WTC11 (cell line): ENCODE measurements at regions not wholly inside any gene's neighbourhood (a gene's known extent, or its start where the extent isn't known, plus 50 kb on each side); places are given as distances from the start of the nearest gene placed in this dataset.

Source experiments
- ATAC-seq: fragments of 200-7000 bp; cut with Tn5 transposase; 2 replicates; pipeline ENCODE4 v1.10.0; 2021; ENCODE audit warnings: mild to moderate bottlenecking, moderate library complexity
- CTCF ChIA-PET: fragments of 300-600 bp; sonication (Branson Sonifier 250); formaldehyde crosslinking; loops from one replicate; lab custom pipeline; 2021; ENCODE audit warnings: antibody characterized with exemption; lab: Charles Lee
- POLR2A ChIA-PET: fragments of 350-600 bp; sonication (Branson Sonifier 250); formaldehyde crosslinking; loops from one replicate; lab custom pipeline; 2021; ENCODE audit warnings: antibody characterized with exemption; lab: Charles Lee
- DNase-seq: peaks from one replicate; pipeline ENCODE4 v3.0.0; 2021; ENCODE audit warnings: low spot score
- H3K27ac Mint-ChIP-seq: 2 replicates; pipeline ENCODE4 v1.8.0; 2021; ENCODE audit warnings: mixed read lengths
- H3K27me3 Mint-ChIP-seq: 2 replicates; pipeline ENCODE4 v1.8.0; 2021; ENCODE audit warnings: low read depth, mild to moderate bottlenecking, moderate library complexity, mixed read lengths
- H3K36me3 Mint-ChIP-seq: 2 replicates; pipeline ENCODE4 v1.8.0; 2021; ENCODE audit warnings: mixed read lengths
- H3K4me1 Mint-ChIP-seq: 2 replicates; pipeline ENCODE4 v1.8.0; 2022; ENCODE audit warnings: mixed read lengths
- H3K4me3 Mint-ChIP-seq: 2 replicates; pipeline ENCODE4 v1.8.0; 2021; ENCODE audit warnings: mild to moderate bottlenecking, moderate library complexity, mixed read lengths
- H3K9me3 Mint-ChIP-seq: 2 replicates; pipeline ENCODE4 v1.8.0; 2021; ENCODE audit warnings: mixed read lengths
- AR ChIP-seq: fragments of 250-450 bp; sonication (Bioruptor Pico); IDR thresholded peaks from 2 replicates; pipeline ENCODE4 v1.9.0; 2021; ENCODE audit warnings: mild to moderate bottlenecking
- E2F5 ChIP-seq: sonication (generic); formaldehyde crosslinking; IDR thresholded peaks from 2 replicates; pipeline ENCODE4 v1.8.1; 2022; ENCODE audit warnings: mild to moderate bottlenecking, moderate library complexity, missing genetic modification reagents
- EMX1 ChIP-seq: fragments of 250-450 bp; sonication (Bioruptor Pico); IDR thresholded peaks from 2 replicates; pipeline ENCODE4 v1.8.0; 2021; ENCODE audit warnings: mild to moderate bottlenecking
- FOXP1 ChIP-seq: sonication (generic); formaldehyde crosslinking; IDR thresholded peaks from 2 replicates; pipeline ENCODE4 v1.8.0; 2022; ENCODE audit warnings: missing genetic modification reagents, mild to moderate bottlenecking, moderate library complexity, borderline replicate concordance
- IRF2 ChIP-seq: sonication (generic); formaldehyde crosslinking; IDR thresholded peaks from 2 replicates; pipeline ENCODE4 v1.8.0; 2022; ENCODE audit warnings: low read depth, missing genetic modification reagents, borderline replicate concordance
- JUN ChIP-seq: sonication (generic); formaldehyde crosslinking; IDR thresholded peaks from 2 replicates; pipeline ENCODE4 v1.8.0; 2023; ENCODE audit warnings: mild to moderate bottlenecking, missing genetic modification reagents
- KAT7 ChIP-seq: sonication (generic); formaldehyde crosslinking; IDR thresholded peaks from 2 replicates; pipeline ENCODE4 v1.8.1; 2023; ENCODE audit warnings: missing genetic modification reagents, mild to moderate bottlenecking, borderline replicate concordance
- MYBL2 ChIP-seq: sonication (generic); formaldehyde crosslinking; IDR thresholded peaks from 2 replicates; pipeline ENCODE4 v1.8.1; 2023; ENCODE audit warnings: mild to moderate bottlenecking, moderate library complexity, missing genetic modification reagents
- NFATC4 ChIP-seq: fragments of 250-450 bp; sonication (Bioruptor Pico); IDR thresholded peaks from 2 replicates; pipeline ENCODE4 v1.9.0; 2021; ENCODE audit warnings: mild to moderate bottlenecking
- NR3C1 ChIP-seq: sonication (generic); formaldehyde crosslinking; conservative IDR thresholded peaks from 2 replicates; pipeline ENCODE4 v1.8.1; 2023; ENCODE audit warnings: low read depth, mild to moderate bottlenecking, missing genetic modification reagents
- RELA ChIP-seq: sonication (generic); formaldehyde crosslinking; IDR thresholded peaks from 2 replicates; pipeline ENCODE4 v1.8.1; 2022; ENCODE audit warnings: missing genetic modification reagents, mild to moderate bottlenecking, borderline replicate concordance
- RORB ChIP-seq: fragments of 250-450 bp; sonication (Bioruptor Pico); IDR thresholded peaks from 2 replicates; pipeline ENCODE4 v1.9.0; 2021; ENCODE audit warnings: mild to moderate bottlenecking
- TEAD4 ChIP-seq: sonication (generic); formaldehyde crosslinking; IDR thresholded peaks from 2 replicates; pipeline ENCODE4 v1.8.0; 2022; ENCODE audit warnings: mild to moderate bottlenecking, missing genetic modification reagents
- TP53 ChIP-seq: sonication (generic); formaldehyde crosslinking; IDR thresholded peaks from 2 replicates; pipeline ENCODE4 v1.8.1; 2023; ENCODE audit warnings: mild to moderate bottlenecking, missing genetic modification reagents
- ZBTB21 ChIP-seq: sonication (generic); formaldehyde crosslinking; IDR thresholded peaks from 2 replicates; pipeline ENCODE4 v1.8.1; 2023; ENCODE audit warnings: mild to moderate bottlenecking, missing genetic modification reagents, borderline replicate concordance
- ZNF121 ChIP-seq: sonication (generic); formaldehyde crosslinking; IDR thresholded peaks from 2 replicates; pipeline ENCODE4 v1.8.0; 2023; ENCODE audit warnings: missing genetic modification reagents
- ZNF263 ChIP-seq: sonication (generic); formaldehyde crosslinking; IDR thresholded peaks from 2 replicates; pipeline ENCODE4 v1.8.1; 2022; ENCODE audit warnings: low read depth, mild to moderate bottlenecking, moderate library complexity, missing genetic modification reagents
- ZNF416 ChIP-seq: fragments of 250-450 bp; sonication (Bioruptor Pico); IDR thresholded peaks from 2 replicates; pipeline ENCODE4 v1.9.0; 2021; ENCODE audit warnings: mild to moderate bottlenecking, inconsistent platforms
- ZNF532 ChIP-seq: fragments of 250-450 bp; sonication (Bioruptor Pico); IDR thresholded peaks from 2 replicates; pipeline ENCODE4 v1.9.0; 2021; ENCODE audit warnings: mild to moderate bottlenecking, borderline replicate concordance
- ZNF671 ChIP-seq: fragments of 250-450 bp; sonication (Bioruptor Pico); IDR thresholded peaks from 2 replicates; pipeline ENCODE4 v1.8.0; 2021; ENCODE audit warnings: mild to moderate bottlenecking
- TF ChIP-seq, protein P1 (sequence below): sonication (generic); formaldehyde crosslinking; IDR thresholded peaks from 2 replicates; pipeline ENCODE4 v1.8.0; 2022; ENCODE audit warnings: mild to moderate bottlenecking, missing genetic modification reagents
- TF ChIP-seq, protein P2 (sequence below): sonication (generic); formaldehyde crosslinking; IDR thresholded peaks from 2 replicates; pipeline ENCODE4 v1.8.0; 2023; ENCODE audit warnings: missing genetic modification reagents
- TF ChIP-seq, protein P3 (sequence below): sonication (generic); formaldehyde crosslinking; IDR thresholded peaks from 2 replicates; pipeline ENCODE4 v1.8.1; 2023; ENCODE audit warnings: mild to moderate bottlenecking, moderate library complexity, missing genetic modification reagents

DNA sequence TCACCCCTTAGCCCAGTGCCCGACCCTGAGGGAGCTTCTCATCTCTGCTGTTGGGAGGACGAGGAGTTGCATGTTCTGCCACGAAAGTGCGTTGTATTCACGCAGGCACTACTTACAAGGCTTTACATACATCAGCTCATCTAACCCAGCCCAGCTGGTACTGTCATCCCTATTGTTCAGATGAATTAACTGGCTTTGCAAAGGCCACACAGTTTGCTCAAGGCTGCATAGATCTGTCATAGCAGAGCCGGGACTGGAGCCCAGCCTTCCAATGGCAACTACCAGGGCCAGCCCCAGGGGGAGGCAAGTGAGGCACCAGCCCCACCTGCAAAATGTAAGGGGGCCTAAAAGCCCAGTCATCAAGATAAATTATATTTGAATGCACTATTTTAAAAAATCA is 257.6 kb downstream of the NFATC2 start:
- H3K27me3 Mint-ChIP-seq, result peaks cover 4% of the 10 kb centered on the region; the same call in 1 of the 2 replicates
- no peak overlapping the region for H3K4me3 Mint-ChIP-seq
- ChIA-PET CTCF (interaction anchor here (0.5 to 2.2 kb wide), 3 partner anchors 33 to 492 kb away, joined by 3 to 8 read pairs (median 4); no protein-coding TSS in a partner anchor), POLR2A (no interaction called here)
- TF ChIP-seq, protein P1, sequence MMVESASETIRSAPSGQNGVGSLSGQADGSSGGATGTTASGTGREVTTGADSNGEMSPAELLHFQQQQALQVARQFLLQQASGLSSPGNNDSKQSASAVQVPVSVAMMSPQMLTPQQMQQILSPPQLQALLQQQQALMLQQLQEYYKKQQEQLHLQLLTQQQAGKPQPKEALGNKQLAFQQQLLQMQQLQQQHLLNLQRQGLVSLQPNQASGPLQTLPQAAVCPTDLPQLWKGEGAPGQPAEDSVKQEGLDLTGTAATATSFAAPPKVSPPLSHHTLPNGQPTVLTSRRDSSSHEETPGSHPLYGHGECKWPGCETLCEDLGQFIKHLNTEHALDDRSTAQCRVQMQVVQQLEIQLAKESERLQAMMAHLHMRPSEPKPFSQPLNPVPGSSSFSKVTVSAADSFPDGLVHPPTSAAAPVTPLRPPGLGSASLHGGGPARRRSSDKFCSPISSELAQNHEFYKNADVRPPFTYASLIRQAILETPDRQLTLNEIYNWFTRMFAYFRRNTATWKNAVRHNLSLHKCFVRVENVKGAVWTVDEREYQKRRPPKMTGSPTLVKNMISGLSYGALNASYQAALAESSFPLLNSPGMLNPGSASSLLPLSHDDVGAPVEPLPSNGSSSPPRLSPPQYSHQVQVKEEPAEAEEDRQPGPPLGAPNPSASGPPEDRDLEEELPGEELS (CRISPR knock-in tag), result no peak
- TF ChIP-seq ZNF263 (CRISPR knock-in tag), result no peak
- no peak for TF ChIP-seq ZNF532 (CRISPR knock-in tag)
- H3K4me1 Mint-ChIP-seq, result peaks cover 15% of the 10 kb centered on the region
- H3K27ac Mint-ChIP-seq, result no peak overlapping the region
- DNase-seq (no peak), ATAC-seq (no peak)
- 0 out of 2 replicates have a peak, but pooled peaks cover 4% of the 10 kb centered on the region for H3K36me3 Mint-ChIP-seq
- H3K9me3 Mint-ChIP-seq, result peaks cover 34% of the 10 kb centered on the region

DNA sequence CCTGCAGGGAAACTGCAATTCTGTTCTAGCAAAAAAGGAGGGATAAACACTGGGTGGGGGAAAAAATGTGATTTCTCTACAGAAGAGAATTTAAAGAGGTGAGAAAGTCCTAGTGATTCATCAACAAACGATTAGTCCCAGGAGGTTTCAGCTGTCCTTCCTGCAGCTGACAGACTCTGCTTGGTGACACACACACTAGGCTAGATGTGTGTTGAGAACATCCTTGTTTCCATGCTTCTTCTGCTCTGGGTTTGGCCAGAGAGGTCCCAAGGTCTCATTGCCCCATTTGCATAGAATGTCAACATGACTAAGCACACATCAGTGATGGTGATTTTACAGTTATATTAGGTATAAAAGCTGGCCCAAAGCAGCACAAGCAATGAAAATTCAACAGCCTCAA is 258.3 kb downstream of the NFATC2 start:
- no peak overlapping the region for H3K27ac Mint-ChIP-seq
- H3K36me3 Mint-ChIP-seq, result 0 out of 2 replicates have a peak, but pooled peaks cover 4% of the 10 kb centered on the region
- TF ChIP-seq JUN (CRISPR knock-in tag) (no peak), TEAD4 (no peak), MYBL2 (CRISPR knock-in tag) (no peak), ZNF671 (CRISPR knock-in tag) (no peak), IRF2 (CRISPR knock-in tag) (no peak), E2F5 (CRISPR knock-in tag) (no peak), ZBTB21 (CRISPR knock-in tag) (no peak), FOXP1 (no peak), NR3C1 (CRISPR knock-in tag) (no peak), RORB (no peak), ZNF121 (CRISPR knock-in tag) (no peak), KAT7 (no peak), NFATC4 (CRISPR knock-in tag) (no peak), AR (no peak), EMX1 (no peak), ZNF416 (CRISPR knock-in tag) (no peak), RELA (CRISPR knock-in tag) (no peak), TP53 (CRISPR knock-in tag) (no peak)
- TF ChIP-seq, protein P2, sequence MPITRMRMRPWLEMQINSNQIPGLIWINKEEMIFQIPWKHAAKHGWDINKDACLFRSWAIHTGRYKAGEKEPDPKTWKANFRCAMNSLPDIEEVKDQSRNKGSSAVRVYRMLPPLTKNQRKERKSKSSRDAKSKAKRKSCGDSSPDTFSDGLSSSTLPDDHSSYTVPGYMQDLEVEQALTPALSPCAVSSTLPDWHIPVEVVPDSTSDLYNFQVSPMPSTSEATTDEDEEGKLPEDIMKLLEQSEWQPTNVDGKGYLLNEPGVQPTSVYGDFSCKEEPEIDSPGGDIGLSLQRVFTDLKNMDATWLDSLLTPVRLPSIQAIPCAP (CRISPR knock-in tag), result no peak
- TF ChIP-seq, protein P3, sequence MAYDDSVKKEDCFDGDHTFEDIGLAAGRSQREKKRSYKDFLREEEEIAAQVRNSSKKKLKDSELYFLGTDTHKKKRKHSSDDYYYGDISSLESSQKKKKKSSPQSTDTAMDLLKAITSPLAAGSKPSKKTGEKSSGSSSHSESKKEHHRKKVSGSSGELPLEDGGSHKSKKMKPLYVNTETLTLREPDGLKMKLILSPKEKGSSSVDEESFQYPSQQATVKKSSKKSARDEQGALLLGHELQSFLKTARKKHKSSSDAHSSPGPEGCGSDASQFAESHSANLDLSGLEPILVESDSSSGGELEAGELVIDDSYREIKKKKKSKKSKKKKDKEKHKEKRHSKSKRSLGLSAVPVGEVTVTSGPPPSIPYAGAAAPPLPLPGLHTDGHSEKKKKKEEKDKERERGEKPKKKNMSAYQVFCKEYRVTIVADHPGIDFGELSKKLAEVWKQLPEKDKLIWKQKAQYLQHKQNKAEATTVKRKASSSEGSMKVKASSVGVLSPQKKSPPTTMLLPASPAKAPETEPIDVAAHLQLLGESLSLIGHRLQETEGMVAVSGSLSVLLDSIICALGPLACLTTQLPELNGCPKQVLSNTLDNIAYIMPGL, result no peak
- DNase-seq (no peak), ATAC-seq (no peak)
- POLR2A ChIA-PET, result no interaction called here
- CTCF ChIA-PET, result interaction anchor here (0.5 to 2.2 kb wide), 3 partner anchors 34 to 491 kb away, joined by 3 to 8 read pairs (median 4); no protein-coding TSS in a partner anchor
- H3K4me3 Mint-ChIP-seq, result no peak overlapping the region
- peaks cover 34% of the 10 kb centered on the region for H3K9me3 Mint-ChIP-seq
- H3K4me1 Mint-ChIP-seq, result peaks cover 15% of the 10 kb centered on the region
- peaks cover 4% of the 10 kb centered on the region; the same call in 1 of the 2 replicates for H3K27me3 Mint-ChIP-seq
